OCI-LY1 (cell line): ENCODE measurements at regions not wholly inside any gene's neighbourhood (a gene's known extent, or its start where the extent isn't known, plus 50 kb on each side); places are given as distances from the start of the nearest gene placed in this dataset.

Experiments
- H2AFZ ChIP-seq: fragments of 200-600 bp; sonication (generic), shearing (Covaris generic); 2 replicates; pipeline ENCODE4 v1.6.0; 2014; ENCODE audit warnings: antibody characterized with exemption, mild to moderate bottlenecking, low read length
- H3F3A ChIP-seq: fragments of 200-600 bp; sonication (generic), shearing (Covaris generic); 2 replicates; pipeline ENCODE4 v1.6.0; 2014; ENCODE audit warnings: mild to moderate bottlenecking, antibody characterized with exemption, low read length, moderate library complexity; ENCODE audit not compliant: insufficient read depth
- H3K27ac ChIP-seq: fragments of 200-600 bp; sonication (generic); 2 replicates; pipeline ENCODE4 v1.5.1; 2014; ENCODE audit warnings: low read length, mixed run types, mild to moderate bottlenecking, low read depth; ENCODE audit not compliant: poor library complexity, severe bottlenecking
- H3K27me3 ChIP-seq: fragments of 200-600 bp; sonication (generic); 2 replicates; pipeline ENCODE4 v1.6.0; 2014; ENCODE audit warnings: antibody characterized with exemption, mild to moderate bottlenecking, low read length, moderate library complexity; ENCODE audit not compliant: insufficient read depth
- H3K36me3 ChIP-seq: fragments of 200-600 bp; sonication (generic); 2 replicates; pipeline ENCODE4 v1.6.1; 2014; ENCODE audit warnings: mild to moderate bottlenecking, antibody characterized with exemption, low read length, moderate library complexity, mixed read lengths; ENCODE audit not compliant: insufficient read depth
- H3K4me1 ChIP-seq: fragments of 200-600 bp; sonication (generic); 2 replicates; pipeline ENCODE4 v1.5.1; 2014; ENCODE audit warnings: mild to moderate bottlenecking, low read length, moderate library complexity; ENCODE audit not compliant: insufficient read depth, severe bottlenecking
- H3K4me2 ChIP-seq: fragments of 200-600 bp; sonication (generic), shearing (Covaris generic); 2 replicates; pipeline ENCODE4 v1.6.1; 2014; ENCODE audit warnings: low read length
- H3K4me3 ChIP-seq: fragments of 200-600 bp; sonication (generic); 2 replicates; pipeline ENCODE4 v1.5.1; 2014; ENCODE audit warnings: low read length, low read depth, mild to moderate bottlenecking, mixed read lengths; ENCODE audit not compliant: poor library complexity, severe bottlenecking
- H3K79me2 ChIP-seq: fragments of 200-600 bp; shearing (Covaris generic); 2 replicates; pipeline ENCODE4 v1.6.1; 2016; ENCODE audit warnings: mixed run types, low read length, mixed read lengths; ENCODE audit not compliant: insufficient read depth
- H3K9ac ChIP-seq: fragments of 200-600 bp; sonication (generic), shearing (Covaris generic); 2 replicates; pipeline ENCODE4 v1.6.1; 2014; ENCODE audit warnings: mild to moderate bottlenecking, low read length, mixed read lengths
- H3K9me2 ChIP-seq: fragments of 200-600 bp; sonication (generic), shearing (Covaris generic); 2 replicates; pipeline ENCODE4 v1.6.1; 2014; ENCODE audit warnings: low read depth, mild to moderate bottlenecking, low read length, mixed read lengths
- H3K9me3 ChIP-seq: fragments of 200-600 bp; shearing (Covaris generic); 2 replicates; pipeline ENCODE4 v1.6.1; 2014; ENCODE audit warnings: low read length, mixed read lengths
- H4K20me1 ChIP-seq: fragments of 200-600 bp; sonication (generic), shearing (Covaris generic); 2 replicates; pipeline ENCODE4 v1.6.0; 2016; ENCODE audit warnings: mild to moderate bottlenecking, low read length; ENCODE audit not compliant: insufficient read depth
- CTCF ChIP-seq: fragments of 200-600 bp; sonication (generic), shearing (Covaris generic); IDR thresholded peaks from 2 replicates; pipeline ENCODE4 v1.5.1; 2017; ENCODE audit warnings: mild to moderate bottlenecking, antibody characterized with exemption, low read length, moderate library complexity, mixed read lengths
- EZH2 ChIP-seq: fragments of 200-600 bp; sonication (generic), shearing (Covaris generic); IDR thresholded peaks from 2 replicates; pipeline ENCODE4 v1.8.0; 2017; ENCODE audit warnings: borderline replicate concordance, mixed run types, mild to moderate bottlenecking, antibody characterized with exemption, low read length, moderate library complexity, mixed read lengths

- Histone ChIP-seq H2AFZ (no peak overlapping the region), H3K4me1 (no peaks in the 10 kb centered on the region), H4K20me1 (no peaks in the 10 kb centered on the region), H3K9me3 (no peaks in the 10 kb centered on the region), H3K36me3 (no peaks in the 10 kb centered on the region), H3F3A (no peaks in the 10 kb centered on the region), H3K27me3 (no peaks in the 10 kb centered on the region), H3K4me3 (no peak overlapping the region), H3K27ac (no peak overlapping the region), H3K9ac (no peak overlapping the region), H3K79me2 (no peaks in the 10 kb centered on the region), H3K9me2 (no peaks in the 10 kb centered on the region), H3K4me2 (no peak overlapping the region)
- TF ChIP-seq EZH2 (no peak), CTCF (no peak)
Measured at GRCh38 chr2:107556038-107556627, 270.6 kb upstream of the RGPD4 start.

- H3K27ac ChIP-seq, result no peak overlapping the region
- no peak for TF ChIP-seq CTCF
- no peak for TF ChIP-seq EZH2
- H3K4me3 ChIP-seq, result no peak overlapping the region
- H3K36me3 ChIP-seq, result no peaks in the 10 kb centered on the region
- no peaks in the 10 kb centered on the region for H3K4me1 ChIP-seq
- H3K79me2 ChIP-seq, result no peaks in the 10 kb centered on the region
- H3K9ac ChIP-seq, result no peak overlapping the region
- H3K4me2 ChIP-seq, result no peak overlapping the region
- no peaks in the 10 kb centered on the region for H3K9me2 ChIP-seq
- H3F3A ChIP-seq, result no peaks in the 10 kb centered on the region
- H4K20me1 ChIP-seq, result no peaks in the 10 kb centered on the region
- H2AFZ ChIP-seq, result no peak overlapping the region
- H3K27me3 ChIP-seq, result no peaks in the 10 kb centered on the region
- no peaks in the 10 kb centered on the region for H3K9me3 ChIP-seq
Measured at GRCh38 chr2:107558295-107558694, 268.4 kb upstream of the RGPD4 start.

- TF ChIP-seq CTCF (no peak), EZH2 (no peak)
- no peaks in the 10 kb centered on the region for H3K79me2 ChIP-seq
- peaks cover 12% of the 10 kb centered on the region for H3K4me1 ChIP-seq
- no peaks in the 10 kb centered on the region for H3K9me2 ChIP-seq
- no peaks in the 10 kb centered on the region for H3F3A ChIP-seq
- H3K9ac ChIP-seq, result no peak overlapping the region
- H3K4me2 ChIP-seq, result no peak overlapping the region
- H3K27me3 ChIP-seq, result no peaks in the 10 kb centered on the region
- H3K36me3 ChIP-seq, result no peaks in the 10 kb centered on the region
- no peaks in the 10 kb centered on the region for H4K20me1 ChIP-seq
- H2AFZ ChIP-seq, result no peak overlapping the region
- no peak overlapping the region for H3K27ac ChIP-seq
- no peak overlapping the region for H3K4me3 ChIP-seq
- no peaks in the 10 kb centered on the region for H3K9me3 ChIP-seq
Measured at GRCh38 chr2:107569496-107569895, 257.2 kb upstream of the RGPD4 start.
